ENCODE measurements at regions not wholly inside any gene's neighbourhood (a gene's known extent, or its start where the extent isn't known, plus 50 kb on each side); places are given as distances from the start of the nearest gene placed in this dataset.

GRCh38 chr6:71421611-71422010 lies 133.0 kb downstream of the OGFRL1 start:
- TF ChIP-seq CREB1 (IDR thresholded peaks at IDR 0.05; ENCODE audit: low read depth) = no peak
- TF ChIP-seq MAX (IDR thresholded peaks at IDR 0.05) = no peak
- no peak for TF ChIP-seq CEBPB (IDR thresholded peaks at IDR 0.05)
- TF ChIP-seq EGR1 (IDR thresholded peaks at IDR 0.05) = no peak
- no peak for TF ChIP-seq REST (IDR thresholded peaks at IDR 0.05; ENCODE audit: low read depth)
- TF ChIP-seq EP300 (IDR thresholded peaks at IDR 0.05; ENCODE audit: borderline replicate concordance) = no peak
- TF ChIP-seq TAF1 (IDR thresholded peaks at IDR 0.05; ENCODE audit: low read depth) = no peak
- TF ChIP-seq USF1 (IDR thresholded peaks at IDR 0.05) = no peak
- no peak for TF ChIP-seq RAD21 (IDR thresholded peaks at IDR 0.05; ENCODE audit: low read depth)
- TF ChIP-seq TCF12 (IDR thresholded peaks at IDR 0.05; ENCODE audit: low read depth) = no peak
- no peak for TF ChIP-seq TEAD4 (IDR thresholded peaks at IDR 0.05)
- TF ChIP-seq YY1 (IDR thresholded peaks at IDR 0.05; ENCODE audit: low read depth) = no peak

GRCh38 chr6:71430018-71430417 lies 141.4 kb downstream of the OGFRL1 start:
- TF ChIP-seq TEAD4 (IDR thresholded peaks at IDR 0.05) (no peak), USF1 (IDR thresholded peaks at IDR 0.05) (no peak), TAF1 (IDR thresholded peaks at IDR 0.05; ENCODE audit: low read depth) (no peak), CREB1 (IDR thresholded peaks at IDR 0.05; ENCODE audit: low read depth) (no peak), RAD21 (IDR thresholded peaks at IDR 0.05; ENCODE audit: low read depth) (no peak), ZBTB7A (IDR thresholded peaks at IDR 0.05; ENCODE audit: low read depth) (no peak)

GRCh38 chr6:71433441-71433840 lies 144.8 kb downstream of the OGFRL1 start:
- TF ChIP-seq CEBPB (IDR thresholded peaks at IDR 0.05) (no peak), TEAD4 (IDR thresholded peaks at IDR 0.05) (no peak), FOXM1 (IDR thresholded peaks at IDR 0.05; ENCODE audit: borderline replicate concordance, low read depth) (no peak), TCF12 (IDR thresholded peaks at IDR 0.05; ENCODE audit: low read depth) (no peak), USF1 (IDR thresholded peaks at IDR 0.05) (no peak), MAX (IDR thresholded peaks at IDR 0.05) (no peak), CREB1 (IDR thresholded peaks at IDR 0.05; ENCODE audit: low read depth) (no peak), NFIC (IDR thresholded peaks at IDR 0.05) (no peak), RAD21 (IDR thresholded peaks at IDR 0.05; ENCODE audit: low read depth) (no peak), REST (IDR thresholded peaks at IDR 0.05; ENCODE audit: low read depth) (no peak), YY1 (IDR thresholded peaks at IDR 0.05; ENCODE audit: low read depth) (no peak), ZBTB7A (IDR thresholded peaks at IDR 0.05; ENCODE audit: low read depth) (no peak)

GRCh38 chr6:71444222-71444621 lies 155.6 kb downstream of the OGFRL1 start:
- TF ChIP-seq NFIC (IDR thresholded peaks at IDR 0.05) = no peak
- no peak for TF ChIP-seq USF1 (IDR thresholded peaks at IDR 0.05)
- no peak for TF ChIP-seq EP300 (IDR thresholded peaks at IDR 0.05; ENCODE audit: borderline replicate concordance)
- TF ChIP-seq TEAD4 (IDR thresholded peaks at IDR 0.05) = no peak
- no peak for TF ChIP-seq MAX (IDR thresholded peaks at IDR 0.05)
- no peak for TF ChIP-seq CREB1 (IDR thresholded peaks at IDR 0.05; ENCODE audit: low read depth)
- no peak; the same call in 1 of the 2 replicates for TF ChIP-seq RAD21 (IDR thresholded peaks at IDR 0.05; ENCODE audit: low read depth)
- no peak for TF ChIP-seq TCF12 (IDR thresholded peaks at IDR 0.05; ENCODE audit: low read depth)
- TF ChIP-seq ZBTB7A (IDR thresholded peaks at IDR 0.05; ENCODE audit: low read depth) = no peak
- TF ChIP-seq EGR1 (IDR thresholded peaks at IDR 0.05) = no peak
- no peak for TF ChIP-seq REST (IDR thresholded peaks at IDR 0.05; ENCODE audit: low read depth)

Measured in Ishikawa (cell line).